HG02885 (cell line): ENCODE measurements at regions not wholly inside any gene's neighbourhood (a gene's known extent, or its start where the extent isn't known, plus 50 kb on each side); places are given as distances from the start of the nearest gene placed in this dataset.

ENCODE experiments used
- ATAC-seq: cut with Tn5 transposase; IDR thresholded peaks from one replicate; pipeline ENCODE4 v1.9.1; 2021; ENCODE audit warnings: mild to moderate bottlenecking; ENCODE audit not compliant: unreplicated experiment, poor library complexity

GRCh38 chr1:175833502-175833901 is 90.1 kb upstream of the TNR start:
- ATAC-seq = no peak

GRCh38 chr1:175830500-175830899 is 87.1 kb upstream of the TNR start:
- no peak for ATAC-seq

- ATAC-seq = no peak
Observed at GRCh38 chr1:175829845-175830244, 86.5 kb upstream of the TNR start.

GRCh38 chr1:175826705-175827104 is 83.3 kb upstream of the TNR start:
- no peak for ATAC-seq

GRCh38 chr1:175824079-175824478 is 80.7 kb upstream of the TNR start:
- ATAC-seq = no peak

GRCh38 chr1:175823406-175823805 is 80.0 kb upstream of the TNR start:
- no peak for ATAC-seq

- ATAC-seq = no peak
Observed at GRCh38 chr1:175822580-175822979, 79.2 kb upstream of the TNR start.

GRCh38 chr1:175820456-175821025 is 77.1 kb upstream of the TNR start:
- no peak for ATAC-seq

- no peak for ATAC-seq
Observed at GRCh38 chr1:175818929-175819328, 75.5 kb upstream of the TNR start.

- no peak for ATAC-seq
Observed at GRCh38 chr1:175817445-175817844, 74.0 kb upstream of the TNR start.

- ATAC-seq = no peak
Observed at GRCh38 chr1:175814885-175815284, 71.5 kb upstream of the TNR start.

GRCh38 chr1:175812936-175813335 is 69.5 kb upstream of the TNR start:
- ATAC-seq = no peak

- no peak for ATAC-seq
Observed at GRCh38 chr1:175810305-175810704, 66.9 kb upstream of the TNR start.

- ATAC-seq = no peak
Observed at GRCh38 chr1:175808999-175809398, 65.6 kb upstream of the TNR start.

- no peak for ATAC-seq
Observed at GRCh38 chr1:175808573-175808972, 65.2 kb upstream of the TNR start.

GRCh38 chr1:175804561-175804960 is 61.2 kb upstream of the TNR start:
- no peak for ATAC-seq

- no peak for ATAC-seq
Observed at GRCh38 chr1:175803413-175803812, 60.0 kb upstream of the TNR start.

- no peak for ATAC-seq
Observed at GRCh38 chr1:175802407-175803123, 59.2 kb upstream of the TNR start.

GRCh38 chr1:175801979-175802378 is 58.6 kb upstream of the TNR start:
- ATAC-seq = no peak

- ATAC-seq = no peak
Observed at GRCh38 chr1:175797576-175797975, 54.2 kb upstream of the TNR start.

GRCh38 chr1:175794586-175794985 is 51.2 kb upstream of the TNR start:
- ATAC-seq = no peak

GRCh38 chr1:175793617-175794016 is 50.2 kb upstream of the TNR start:
- no peak for ATAC-seq
